ENCODE measurements at regions not wholly inside any gene's neighbourhood (a gene's known extent, or its start where the extent isn't known, plus 50 kb on each side); places are given as distances from the start of the nearest gene placed in this dataset.

DNA sequence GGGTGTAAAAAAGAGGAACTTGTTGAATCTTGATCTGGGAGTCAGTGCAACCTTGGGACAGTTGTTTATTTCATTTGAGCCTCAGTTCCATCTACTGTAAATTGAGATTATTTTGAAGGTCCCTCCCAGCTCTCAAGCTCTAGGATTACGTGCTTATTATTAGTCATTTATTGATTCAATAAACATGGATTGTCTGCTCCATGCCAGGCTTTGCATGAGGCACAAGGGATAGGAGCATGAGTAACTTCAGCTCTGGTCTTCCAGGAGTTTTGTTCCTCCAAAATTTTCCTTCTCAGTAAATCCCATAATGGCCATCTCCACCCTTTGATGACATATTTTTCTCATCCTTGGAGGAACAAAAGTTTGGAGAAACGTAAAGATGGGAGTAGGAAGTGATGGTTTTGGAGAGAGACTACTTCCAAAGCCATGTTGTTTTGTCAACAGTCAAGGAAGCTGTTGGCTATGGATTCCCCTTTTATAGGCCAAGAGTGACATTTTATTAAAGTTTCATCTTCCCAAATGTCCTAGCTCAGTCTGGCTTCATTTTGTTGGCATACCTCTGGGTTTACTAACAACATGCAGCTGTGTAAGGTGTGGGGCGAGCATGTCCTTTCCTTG lies 244.6 kb downstream of the DMRT2 start:
- no peak overlapping the region for H3K9ac ChIP-seq (ENCODE audit: low read depth in 1 of 2, low read length in 2 of 2)
- H3K27me3 ChIP-seq (ENCODE audit: control insufficient read depth in 4 of 4, insufficient read depth in 4 of 4, low read length in 3 of 4) = no peaks in the 10 kb centered on the region
- 62% methylated on average over 3 of the region's 3 CpGs for WGBS

DNA sequence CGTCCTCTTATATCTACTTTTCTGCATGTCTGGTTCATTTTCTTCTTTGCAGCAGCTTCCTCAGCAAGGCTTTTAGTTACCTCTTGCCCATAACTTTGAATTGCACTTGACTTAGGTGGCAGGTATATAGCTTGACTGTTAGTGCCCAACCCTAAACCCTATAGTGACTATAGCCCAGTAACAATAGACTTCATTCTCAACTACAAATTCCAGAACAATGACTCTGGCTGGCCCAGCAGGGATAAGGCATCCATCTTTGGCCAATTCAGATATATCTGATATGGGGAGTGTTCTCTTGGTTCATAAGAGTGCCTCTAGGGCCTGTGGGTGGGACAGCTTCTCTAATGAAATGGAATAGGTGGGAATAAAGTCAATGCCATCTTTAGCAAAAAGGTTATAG lies 246.2 kb downstream of the DMRT2 start:
- WGBS = 76% methylated on average over 1 of the region's 1 CpG
- no peak overlapping the region for H3K4me3 ChIP-seq (ENCODE audit: low read depth in 1 of 3, low read length in 3 of 3)
- no peak for DNase-seq (ENCODE audit: low spot score)
- no peaks in the 10 kb centered on the region for H3K9me3 ChIP-seq (ENCODE audit: control insufficient read depth in 4 of 4, low read length in 3 of 4)
- no peaks in the 10 kb centered on the region for H3K36me3 ChIP-seq (ENCODE audit: control insufficient read depth in 4 of 4, insufficient read depth in 3 of 4, low read depth in 1 of 4, low read length in 3 of 4)
- H3K4me1 ChIP-seq (ENCODE audit: control insufficient read depth in 4 of 4, insufficient read depth in 4 of 4, low read length in 3 of 4) = no peaks in the 10 kb centered on the region
- H3K27ac ChIP-seq (ENCODE audit: low read depth in 1 of 2, low read length in 2 of 2) = no peak overlapping the region
- TF ChIP-seq EGR1 (IDR thresholded peaks at IDR 0.05; ENCODE audit: low read depth in 2 of 2) = no peak
- TF ChIP-seq RAD21 (IDR thresholded peaks at IDR 0.05) = no peak
- no peak for TF ChIP-seq TAF1 (conservative IDR thresholded peaks at IDR 0.05)
- no peak for TF ChIP-seq YY1 (IDR thresholded peaks at IDR 0.05)
- no peak for TF ChIP-seq HNF4G (IDR thresholded peaks at IDR 0.05)
- no peak for TF ChIP-seq RXRA (IDR thresholded peaks at IDR 0.05)
- TF ChIP-seq, protein P1, sequence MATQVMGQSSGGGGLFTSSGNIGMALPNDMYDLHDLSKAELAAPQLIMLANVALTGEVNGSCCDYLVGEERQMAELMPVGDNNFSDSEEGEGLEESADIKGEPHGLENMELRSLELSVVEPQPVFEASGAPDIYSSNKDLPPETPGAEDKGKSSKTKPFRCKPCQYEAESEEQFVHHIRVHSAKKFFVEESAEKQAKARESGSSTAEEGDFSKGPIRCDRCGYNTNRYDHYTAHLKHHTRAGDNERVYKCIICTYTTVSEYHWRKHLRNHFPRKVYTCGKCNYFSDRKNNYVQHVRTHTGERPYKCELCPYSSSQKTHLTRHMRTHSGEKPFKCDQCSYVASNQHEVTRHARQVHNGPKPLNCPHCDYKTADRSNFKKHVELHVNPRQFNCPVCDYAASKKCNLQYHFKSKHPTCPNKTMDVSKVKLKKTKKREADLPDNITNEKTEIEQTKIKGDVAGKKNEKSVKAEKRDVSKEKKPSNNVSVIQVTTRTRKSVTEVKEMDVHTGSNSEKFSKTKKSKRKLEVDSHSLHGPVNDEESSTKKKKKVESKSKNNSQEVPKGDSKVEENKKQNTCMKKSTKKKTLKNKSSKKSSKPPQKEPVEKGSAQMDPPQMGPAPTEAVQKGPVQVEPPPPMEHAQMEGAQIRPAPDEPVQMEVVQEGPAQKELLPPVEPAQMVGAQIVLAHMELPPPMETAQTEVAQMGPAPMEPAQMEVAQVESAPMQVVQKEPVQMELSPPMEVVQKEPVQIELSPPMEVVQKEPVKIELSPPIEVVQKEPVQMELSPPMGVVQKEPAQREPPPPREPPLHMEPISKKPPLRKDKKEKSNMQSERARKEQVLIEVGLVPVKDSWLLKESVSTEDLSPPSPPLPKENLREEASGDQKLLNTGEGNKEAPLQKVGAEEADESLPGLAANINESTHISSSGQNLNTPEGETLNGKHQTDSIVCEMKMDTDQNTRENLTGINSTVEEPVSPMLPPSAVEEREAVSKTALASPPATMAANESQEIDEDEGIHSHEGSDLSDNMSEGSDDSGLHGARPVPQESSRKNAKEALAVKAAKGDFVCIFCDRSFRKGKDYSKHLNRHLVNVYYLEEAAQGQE (IDR thresholded peaks at IDR 0.05) = no peak
- TF ChIP-seq, protein P2, sequence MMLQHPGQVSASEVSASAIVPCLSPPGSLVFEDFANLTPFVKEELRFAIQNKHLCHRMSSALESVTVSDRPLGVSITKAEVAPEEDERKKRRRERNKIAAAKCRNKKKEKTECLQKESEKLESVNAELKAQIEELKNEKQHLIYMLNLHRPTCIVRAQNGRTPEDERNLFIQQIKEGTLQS (IDR thresholded peaks at IDR 0.05) = no peak
- TF ChIP-seq, protein P3, sequence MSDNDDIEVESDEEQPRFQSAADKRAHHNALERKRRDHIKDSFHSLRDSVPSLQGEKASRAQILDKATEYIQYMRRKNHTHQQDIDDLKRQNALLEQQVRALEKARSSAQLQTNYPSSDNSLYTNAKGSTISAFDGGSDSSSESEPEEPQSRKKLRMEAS (IDR thresholded peaks at IDR 0.05) = no peak
- no peak for TF ChIP-seq FOXA1 (IDR thresholded peaks at IDR 0.05)
- TF ChIP-seq HNF4A (conservative IDR thresholded peaks at IDR 0.05) = no peak
- TF ChIP-seq, protein P4, sequence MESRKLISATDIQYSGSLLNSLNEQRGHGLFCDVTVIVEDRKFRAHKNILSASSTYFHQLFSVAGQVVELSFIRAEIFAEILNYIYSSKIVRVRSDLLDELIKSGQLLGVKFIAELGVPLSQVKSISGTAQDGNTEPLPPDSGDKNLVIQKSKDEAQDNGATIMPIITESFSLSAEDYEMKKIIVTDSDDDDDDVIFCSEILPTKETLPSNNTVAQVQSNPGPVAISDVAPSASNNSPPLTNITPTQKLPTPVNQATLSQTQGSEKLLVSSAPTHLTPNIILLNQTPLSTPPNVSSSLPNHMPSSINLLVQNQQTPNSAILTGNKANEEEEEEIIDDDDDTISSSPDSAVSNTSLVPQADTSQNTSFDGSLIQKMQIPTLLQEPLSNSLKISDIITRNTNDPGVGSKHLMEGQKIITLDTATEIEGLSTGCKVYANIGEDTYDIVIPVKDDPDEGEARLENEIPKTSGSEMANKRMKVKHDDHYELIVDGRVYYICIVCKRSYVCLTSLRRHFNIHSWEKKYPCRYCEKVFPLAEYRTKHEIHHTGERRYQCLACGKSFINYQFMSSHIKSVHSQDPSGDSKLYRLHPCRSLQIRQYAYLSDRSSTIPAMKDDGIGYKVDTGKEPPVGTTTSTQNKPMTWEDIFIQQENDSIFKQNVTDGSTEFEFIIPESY (IDR thresholded peaks at IDR 0.05) = no peak
- TF ChIP-seq SP1 (IDR thresholded peaks at IDR 0.05) = no peak
- TF ChIP-seq, protein P5, sequence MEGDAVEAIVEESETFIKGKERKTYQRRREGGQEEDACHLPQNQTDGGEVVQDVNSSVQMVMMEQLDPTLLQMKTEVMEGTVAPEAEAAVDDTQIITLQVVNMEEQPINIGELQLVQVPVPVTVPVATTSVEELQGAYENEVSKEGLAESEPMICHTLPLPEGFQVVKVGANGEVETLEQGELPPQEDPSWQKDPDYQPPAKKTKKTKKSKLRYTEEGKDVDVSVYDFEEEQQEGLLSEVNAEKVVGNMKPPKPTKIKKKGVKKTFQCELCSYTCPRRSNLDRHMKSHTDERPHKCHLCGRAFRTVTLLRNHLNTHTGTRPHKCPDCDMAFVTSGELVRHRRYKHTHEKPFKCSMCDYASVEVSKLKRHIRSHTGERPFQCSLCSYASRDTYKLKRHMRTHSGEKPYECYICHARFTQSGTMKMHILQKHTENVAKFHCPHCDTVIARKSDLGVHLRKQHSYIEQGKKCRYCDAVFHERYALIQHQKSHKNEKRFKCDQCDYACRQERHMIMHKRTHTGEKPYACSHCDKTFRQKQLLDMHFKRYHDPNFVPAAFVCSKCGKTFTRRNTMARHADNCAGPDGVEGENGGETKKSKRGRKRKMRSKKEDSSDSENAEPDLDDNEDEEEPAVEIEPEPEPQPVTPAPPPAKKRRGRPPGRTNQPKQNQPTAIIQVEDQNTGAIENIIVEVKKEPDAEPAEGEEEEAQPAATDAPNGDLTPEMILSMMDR (IDR thresholded peaks at IDR 0.05; ENCODE audit: low read depth, low read length, missing input control) = no peak
- TF ChIP-seq GABPA (IDR thresholded peaks at IDR 0.05 in 1 of 2, conservative IDR thresholded peaks at IDR 0.05 in 1 of 2) = no peak
- no peak overlapping the region for H3K9ac ChIP-seq (ENCODE audit: low read depth in 1 of 2, low read length in 2 of 2)
- no peaks in the 10 kb centered on the region for H3K27me3 ChIP-seq (ENCODE audit: control insufficient read depth in 4 of 4, insufficient read depth in 4 of 4, low read length in 3 of 4)

More for the DNA sequence above, 244.6 kb downstream of the DMRT2 start:
- TF ChIP-seq NR2F2 (IDR thresholded peaks at IDR 0.05) (no peak), RAD21 (IDR thresholded peaks at IDR 0.05) (no peak), EGR1 (IDR thresholded peaks at IDR 0.05; ENCODE audit: low read depth in 2 of 2) (no peak), GABPA (IDR thresholded peaks at IDR 0.05 in 1 of 2, conservative IDR thresholded peaks at IDR 0.05 in 1 of 2) (no peak), FOXA2 (IDR thresholded peaks at IDR 0.05) (no peak), TAF1 (conservative IDR thresholded peaks at IDR 0.05) (no peak), JUND (IDR thresholded peaks at IDR 0.05) (no peak)
- TF ChIP-seq, protein P4 (IDR thresholded peaks at IDR 0.05) = no peak
- TF ChIP-seq, protein P5 (IDR thresholded peaks at IDR 0.05; ENCODE audit: low read depth, low read length, missing input control) = no peak
- Histone ChIP-seq H3K4me3 (ENCODE audit: low read depth in 1 of 3, low read length in 3 of 3) (no peak overlapping the region), H3K9me3 (ENCODE audit: control insufficient read depth in 4 of 4, low read length in 3 of 4) (no peaks in the 10 kb centered on the region), H3K4me1 (ENCODE audit: control insufficient read depth in 4 of 4, insufficient read depth in 4 of 4, low read length in 3 of 4) (no peaks in the 10 kb centered on the region), H3K36me3 (ENCODE audit: control insufficient read depth in 4 of 4, insufficient read depth in 3 of 4, low read depth in 1 of 4, low read length in 3 of 4) (no peaks in the 10 kb centered on the region), H3K27ac (ENCODE audit: low read depth in 1 of 2, low read length in 2 of 2) (no peak overlapping the region)
- no peak for DNase-seq (ENCODE audit: low spot score)

All from liver (tissue), 8 donors.